ENCODE measurements at regions not wholly inside any gene's neighbourhood (a gene's known extent, or its start where the extent isn't known, plus 50 kb on each side); places are given as distances from the start of the nearest gene placed in this dataset.
"Not testable (repeated sequence)": the region's sequence is repeated elsewhere in the genome, so short reads cannot be mapped to it uniquely, and the experiment has no call there.

- H3K27ac Mint-ChIP-seq (ENCODE audit: low read depth, unreplicated experiment), result no peak overlapping the region
- intact Hi-C loops (cut with micrococcal nuclease), result no loop called here
- no peak for TF ChIP-seq CTCF (IDR thresholded peaks at IDR 0.05; ENCODE audit: unreplicated experiment)
- no peak for DNase-seq (ENCODE audit: unreplicated experiment)
- POLR2A ChIA-PET, result no interaction called here
- H3K36me3 Mint-ChIP-seq (ENCODE audit: insufficient read depth, unreplicated experiment), result no peaks in the 10 kb centered on the region
- no peaks in the 10 kb centered on the region for H3K27me3 Mint-ChIP-seq (ENCODE audit: insufficient read depth, unreplicated experiment)
- H3K9me3 Mint-ChIP-seq (ENCODE audit: unreplicated experiment), result peaks cover 8% of the 10 kb centered on the region
- BruUV-seq (replicated peaks), result no TSS peak
- CTCF ChIA-PET, result no interaction called here
- H3K4me3 Mint-ChIP-seq (ENCODE audit: unreplicated experiment), result no peak overlapping the region
- H3K4me1 Mint-ChIP-seq (ENCODE audit: insufficient read depth, unreplicated experiment), result no peaks in the 10 kb centered on the region
These were observed 128.5 kb upstream of the EDNRB start for GRCh38 chr13:78047151-78047550.

- H3K36me3 Mint-ChIP-seq (ENCODE audit: insufficient read depth, unreplicated experiment), result no peaks in the 10 kb centered on the region
- TF ChIP-seq CTCF (IDR thresholded peaks at IDR 0.05; ENCODE audit: unreplicated experiment), result no peak
- peaks cover 8% of the 10 kb centered on the region for H3K9me3 Mint-ChIP-seq (ENCODE audit: unreplicated experiment)
- peaks cover 4% of the 10 kb centered on the region for H3K27me3 Mint-ChIP-seq (ENCODE audit: insufficient read depth, unreplicated experiment)
- no peak overlapping the region for H3K4me3 Mint-ChIP-seq (ENCODE audit: unreplicated experiment)
- POLR2A ChIA-PET, result no interaction called here
- no peak overlapping the region for H3K27ac Mint-ChIP-seq (ENCODE audit: low read depth, unreplicated experiment)
- no TSS peak for BruUV-seq (replicated peaks)
- CTCF ChIA-PET, result no interaction called here
- DNase-seq (ENCODE audit: unreplicated experiment), result no peak
- no peaks in the 10 kb centered on the region for H3K4me1 Mint-ChIP-seq (ENCODE audit: insufficient read depth, unreplicated experiment)
- intact Hi-C loops (cut with micrococcal nuclease), result no loop called here
These were observed 127.7 kb upstream of the EDNRB start for GRCh38 chr13:78046331-78046730.

GRCh38 chr13:78045916-78046315, 127.3 kb upstream of the EDNRB start:
- Mint-ChIP-seq H3K27me3 (ENCODE audit: insufficient read depth, unreplicated experiment) (peaks cover 8% of the 10 kb centered on the region), H3K4me3 (ENCODE audit: unreplicated experiment) (no peak overlapping the region), H3K4me1 (ENCODE audit: insufficient read depth, unreplicated experiment) (no peaks in the 10 kb centered on the region), H3K27ac (ENCODE audit: low read depth, unreplicated experiment) (no peak overlapping the region), H3K36me3 (ENCODE audit: insufficient read depth, unreplicated experiment) (no peaks in the 10 kb centered on the region), H3K9me3 (ENCODE audit: unreplicated experiment) (peaks cover 12% of the 10 kb centered on the region)
- no peak for DNase-seq (ENCODE audit: unreplicated experiment)
- POLR2A ChIA-PET, result no interaction called here
- TF ChIP-seq CTCF (IDR thresholded peaks at IDR 0.05; ENCODE audit: unreplicated experiment), result no peak
- CTCF ChIA-PET, result interaction anchor here (0.7 kb wide), 1 partner anchor 266 kb away, joined by 3 read pairs; no protein-coding TSS in a partner anchor
- BruUV-seq (replicated peaks), result no TSS peak
- intact Hi-C loops (cut with micrococcal nuclease), result no loop called here

GRCh38 chr13:78041366-78041765, 122.7 kb upstream of the EDNRB start:
- DNase-seq (ENCODE audit: unreplicated experiment); intact Hi-C loops (cut with micrococcal nuclease); H3K4me3 Mint-ChIP-seq (ENCODE audit: unreplicated experiment); H3K9me3 Mint-ChIP-seq (ENCODE audit: unreplicated experiment); H3K4me1 Mint-ChIP-seq (ENCODE audit: insufficient read depth, unreplicated experiment); H3K27ac Mint-ChIP-seq (ENCODE audit: low read depth, unreplicated experiment); POLR2A ChIA-PET; H3K36me3 Mint-ChIP-seq (ENCODE audit: insufficient read depth, unreplicated experiment); CTCF ChIA-PET; BruUV-seq (replicated peaks): not testable (repeated sequence)
- H3K27me3 Mint-ChIP-seq (ENCODE audit: insufficient read depth, unreplicated experiment), result peaks cover 35% of the 10 kb centered on the region

GRCh38 chr13:78040205-78040830, 121.7 kb upstream of the EDNRB start:
- CTCF ChIA-PET, result interaction anchor here (1.1 kb wide), 1 partner anchor 14 kb away, joined by 3 read pairs; no protein-coding TSS in a partner anchor
- Mint-ChIP-seq H3K4me1 (ENCODE audit: insufficient read depth, unreplicated experiment) (no peaks in the 10 kb centered on the region), H3K4me3 (ENCODE audit: unreplicated experiment) (no peak overlapping the region), H3K27me3 (ENCODE audit: insufficient read depth, unreplicated experiment) (peaks cover 41% of the 10 kb centered on the region), H3K9me3 (ENCODE audit: unreplicated experiment) (peaks cover 7% of the 10 kb centered on the region), H3K36me3 (ENCODE audit: insufficient read depth, unreplicated experiment) (no peaks in the 10 kb centered on the region), H3K27ac (ENCODE audit: low read depth, unreplicated experiment) (no peak overlapping the region)
- TF ChIP-seq CTCF (IDR thresholded peaks at IDR 0.05; ENCODE audit: unreplicated experiment), result no peak
- no peak for DNase-seq (ENCODE audit: unreplicated experiment)
- BruUV-seq (replicated peaks), result no TSS peak
- intact Hi-C loops (cut with micrococcal nuclease), result no loop called here
- POLR2A ChIA-PET, result no interaction called here
